ENCODE measurements at regions not wholly inside any gene's neighbourhood (a gene's known extent, or its start where the extent isn't known, plus 50 kb on each side); places are given as distances from the start of the nearest gene placed in this dataset.
"Not testable (repeated sequence)": the region's sequence is repeated elsewhere in the genome, so short reads cannot be mapped to it uniquely, and the experiment has no call there.

GRCh38 chr6:88502391-88502790 is 336.2 kb upstream of the CNR1 start:
- Mint-ChIP-seq H3K27me3 (ENCODE audit: low read depth) (peaks cover 12% of the 10 kb centered on the region), H3K4me1 (ENCODE audit: low read depth) (no peaks in the 10 kb centered on the region), H3K4me3 (ENCODE audit: unreplicated experiment) (no peak overlapping the region), H3K9me3 (ENCODE audit: low read depth) (peaks cover 17% of the 10 kb centered on the region), H3K36me3 (ENCODE audit: low read depth) (peaks cover 1% of the 10 kb centered on the region), H3K27ac (ENCODE audit: unreplicated experiment) (no peak overlapping the region)
- TF ChIP-seq, protein P1, sequence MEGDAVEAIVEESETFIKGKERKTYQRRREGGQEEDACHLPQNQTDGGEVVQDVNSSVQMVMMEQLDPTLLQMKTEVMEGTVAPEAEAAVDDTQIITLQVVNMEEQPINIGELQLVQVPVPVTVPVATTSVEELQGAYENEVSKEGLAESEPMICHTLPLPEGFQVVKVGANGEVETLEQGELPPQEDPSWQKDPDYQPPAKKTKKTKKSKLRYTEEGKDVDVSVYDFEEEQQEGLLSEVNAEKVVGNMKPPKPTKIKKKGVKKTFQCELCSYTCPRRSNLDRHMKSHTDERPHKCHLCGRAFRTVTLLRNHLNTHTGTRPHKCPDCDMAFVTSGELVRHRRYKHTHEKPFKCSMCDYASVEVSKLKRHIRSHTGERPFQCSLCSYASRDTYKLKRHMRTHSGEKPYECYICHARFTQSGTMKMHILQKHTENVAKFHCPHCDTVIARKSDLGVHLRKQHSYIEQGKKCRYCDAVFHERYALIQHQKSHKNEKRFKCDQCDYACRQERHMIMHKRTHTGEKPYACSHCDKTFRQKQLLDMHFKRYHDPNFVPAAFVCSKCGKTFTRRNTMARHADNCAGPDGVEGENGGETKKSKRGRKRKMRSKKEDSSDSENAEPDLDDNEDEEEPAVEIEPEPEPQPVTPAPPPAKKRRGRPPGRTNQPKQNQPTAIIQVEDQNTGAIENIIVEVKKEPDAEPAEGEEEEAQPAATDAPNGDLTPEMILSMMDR (IDR thresholded peaks at IDR 0.05): no peak
- no peak for DNase-seq (ENCODE audit: low spot score)

GRCh38 chr6:88499845-88500699 is 333.9 kb upstream of the CNR1 start:
- Mint-ChIP-seq H3K36me3 (ENCODE audit: low read depth) (no peaks in the 10 kb centered on the region), H3K9me3 (ENCODE audit: low read depth) (peaks cover 3% of the 10 kb centered on the region), H3K4me3 (ENCODE audit: unreplicated experiment) (no peak overlapping the region), H3K4me1 (ENCODE audit: low read depth) (no peaks in the 10 kb centered on the region), H3K27ac (ENCODE audit: unreplicated experiment) (no peak overlapping the region), H3K27me3 (ENCODE audit: low read depth) (peaks cover 13% of the 10 kb centered on the region)
- no peak for DNase-seq (ENCODE audit: low spot score)
- TF ChIP-seq, protein P1 (IDR thresholded peaks at IDR 0.05): no peak

DNA sequence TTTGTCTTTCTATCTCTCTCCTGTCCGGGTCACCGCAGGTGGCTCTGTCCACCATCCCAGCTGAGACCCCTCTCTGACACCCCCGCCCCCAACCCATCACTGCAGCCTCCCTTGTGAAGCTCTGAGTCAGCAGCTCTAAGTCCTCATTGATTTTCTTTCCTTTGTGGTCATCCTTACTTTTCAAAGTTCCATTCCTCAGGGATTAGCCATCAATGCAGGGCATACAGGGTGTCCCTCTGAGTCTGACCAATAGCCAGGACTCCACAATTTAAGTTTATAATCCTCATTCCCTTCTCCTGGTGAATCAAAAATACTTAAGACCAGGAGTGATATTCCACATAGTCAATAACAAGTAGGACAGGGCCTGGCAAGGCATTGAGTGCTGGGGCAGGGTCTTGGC is 333.3 kb upstream of the CNR1 start:
- TF ChIP-seq, protein P1 (IDR thresholded peaks at IDR 0.05): no peak
- no peaks in the 10 kb centered on the region for H3K4me1 Mint-ChIP-seq (ENCODE audit: low read depth)

GRCh38 chr6:88497403-88497802 is 331.3 kb upstream of the CNR1 start:
- H3K4me3 Mint-ChIP-seq (ENCODE audit: unreplicated experiment); H3K36me3 Mint-ChIP-seq (ENCODE audit: low read depth); H3K27ac Mint-ChIP-seq (ENCODE audit: unreplicated experiment); H3K4me1 Mint-ChIP-seq (ENCODE audit: low read depth); H3K9me3 Mint-ChIP-seq (ENCODE audit: low read depth); DNase-seq (ENCODE audit: low spot score): not testable (repeated sequence)
- H3K27me3 Mint-ChIP-seq (ENCODE audit: low read depth): peaks cover 19% of the 10 kb centered on the region

More for the DNA sequence above, 333.3 kb upstream of the CNR1 start:
- DNase-seq (ENCODE audit: low spot score): no peak
- H3K27me3 Mint-ChIP-seq (ENCODE audit: low read depth): peaks cover 16% of the 10 kb centered on the region
- no peak overlapping the region for H3K4me3 Mint-ChIP-seq (ENCODE audit: unreplicated experiment)
- H3K27ac Mint-ChIP-seq (ENCODE audit: unreplicated experiment): no peak overlapping the region
- no peaks in the 10 kb centered on the region for H3K36me3 Mint-ChIP-seq (ENCODE audit: low read depth)
- H3K9me3 Mint-ChIP-seq (ENCODE audit: low read depth): no peaks in the 10 kb centered on the region

DNA sequence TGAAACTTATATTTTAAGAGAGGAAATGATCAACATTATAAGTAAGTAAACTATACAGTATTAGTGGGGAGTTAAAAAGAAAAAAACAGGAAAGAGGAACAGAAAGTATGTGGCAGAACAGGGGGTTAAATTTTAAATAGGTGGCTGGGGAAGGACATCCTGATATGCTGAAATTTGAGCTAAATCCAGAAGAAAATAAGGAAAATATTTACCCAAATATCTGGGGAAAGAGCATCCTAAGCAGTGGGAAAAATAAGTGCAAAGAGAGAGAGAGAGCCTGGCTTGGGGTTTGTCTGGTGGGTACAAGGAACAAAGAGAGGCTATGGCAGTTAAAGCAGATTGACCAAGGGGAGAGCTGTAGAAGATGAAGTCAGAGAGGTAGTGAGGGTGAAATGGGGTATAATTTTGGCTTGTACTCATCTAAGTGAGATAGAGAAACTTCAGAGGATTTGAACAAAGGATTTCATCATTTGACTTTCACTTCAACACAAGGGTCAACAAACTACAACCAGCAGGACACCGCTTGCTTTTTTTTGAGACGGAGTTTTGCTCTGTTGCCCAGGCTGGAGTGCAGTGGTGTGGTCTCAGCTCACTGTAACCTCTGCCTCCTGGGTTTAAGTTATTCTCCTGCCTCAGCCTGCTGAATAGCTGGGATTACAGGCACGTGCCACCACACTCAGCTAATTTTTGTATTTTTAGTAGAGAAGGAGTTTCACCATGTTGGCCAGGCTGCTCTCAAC is 328.4 kb upstream of the CNR1 start:
- Mint-ChIP-seq H3K4me3 (ENCODE audit: unreplicated experiment) (no peak overlapping the region), H3K27ac (ENCODE audit: unreplicated experiment) (no peak overlapping the region), H3K4me1 (ENCODE audit: low read depth) (no peaks in the 10 kb centered on the region), H3K36me3 (ENCODE audit: low read depth) (no peaks in the 10 kb centered on the region), H3K9me3 (ENCODE audit: low read depth) (peaks cover 5% of the 10 kb centered on the region), H3K27me3 (ENCODE audit: low read depth) (peaks cover 23% of the 10 kb centered on the region)
- TF ChIP-seq, protein P1 (IDR thresholded peaks at IDR 0.05): no peak
- no peak for DNase-seq (ENCODE audit: low spot score)

All from chondrocyte (in vitro differentiated cells).